PC-3 (cell line): ENCODE measurements at regions not wholly inside any gene's neighbourhood (a gene's known extent, or its start where the extent isn't known, plus 50 kb on each side); places are given as distances from the start of the nearest gene placed in this dataset.

Source experiments
- EZH2 ChIP-seq: fragments of 300-600 bp; sonication (generic); IDR thresholded peaks from one replicate; pipeline ENCODE4 v1.6.1; 2017; ENCODE audit warnings: antibody characterized with exemption, mild to moderate bottlenecking, low read length; ENCODE audit not compliant: unreplicated experiment
- TF ChIP-seq, protein P1 (sequence below): fragments of 300-600 bp; sonication (generic); conservative IDR thresholded peaks from 2 replicates; pipeline ENCODE4 v1.5.1; 2017; ENCODE audit warnings: antibody characterized with exemption, low read depth, mild to moderate bottlenecking, low read length

GRCh38 chr14:85417396-85417795, 112.5 kb upstream of the FLRT2 start:
- TF ChIP-seq, protein P1, sequence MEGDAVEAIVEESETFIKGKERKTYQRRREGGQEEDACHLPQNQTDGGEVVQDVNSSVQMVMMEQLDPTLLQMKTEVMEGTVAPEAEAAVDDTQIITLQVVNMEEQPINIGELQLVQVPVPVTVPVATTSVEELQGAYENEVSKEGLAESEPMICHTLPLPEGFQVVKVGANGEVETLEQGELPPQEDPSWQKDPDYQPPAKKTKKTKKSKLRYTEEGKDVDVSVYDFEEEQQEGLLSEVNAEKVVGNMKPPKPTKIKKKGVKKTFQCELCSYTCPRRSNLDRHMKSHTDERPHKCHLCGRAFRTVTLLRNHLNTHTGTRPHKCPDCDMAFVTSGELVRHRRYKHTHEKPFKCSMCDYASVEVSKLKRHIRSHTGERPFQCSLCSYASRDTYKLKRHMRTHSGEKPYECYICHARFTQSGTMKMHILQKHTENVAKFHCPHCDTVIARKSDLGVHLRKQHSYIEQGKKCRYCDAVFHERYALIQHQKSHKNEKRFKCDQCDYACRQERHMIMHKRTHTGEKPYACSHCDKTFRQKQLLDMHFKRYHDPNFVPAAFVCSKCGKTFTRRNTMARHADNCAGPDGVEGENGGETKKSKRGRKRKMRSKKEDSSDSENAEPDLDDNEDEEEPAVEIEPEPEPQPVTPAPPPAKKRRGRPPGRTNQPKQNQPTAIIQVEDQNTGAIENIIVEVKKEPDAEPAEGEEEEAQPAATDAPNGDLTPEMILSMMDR = no peak
- TF ChIP-seq EZH2 = no peak
